Nephron progenitor cell (in vitro differentiated cells): ENCODE measurements at regions not wholly inside any gene's neighbourhood (a gene's known extent, or its start where the extent isn't known, plus 50 kb on each side); places are given as distances from the start of the nearest gene placed in this dataset.
"Not testable (repeated sequence)": the region's sequence is repeated elsewhere in the genome, so short reads cannot be mapped to it uniquely, and the experiment has no call there.

Experiments used
- DNase-seq: peaks from one replicate; pipeline ENCODE4 v3.0.0; 2021
- H3K27ac Mint-ChIP-seq: 2 replicates; pipeline ENCODE4 v1.8.0; 2021; ENCODE audit warnings: mild to moderate bottlenecking, moderate library complexity, mixed read lengths
- H3K27me3 Mint-ChIP-seq: 2 replicates; pipeline ENCODE4 v1.8.0; 2021; ENCODE audit warnings: mild to moderate bottlenecking, low read depth, mixed read lengths; ENCODE audit not compliant: poor library complexity
- H3K36me3 Mint-ChIP-seq: 2 replicates; pipeline ENCODE4 v1.8.0; 2021; ENCODE audit warnings: low read depth, mixed read lengths
- H3K4me1 Mint-ChIP-seq: 2 replicates; pipeline ENCODE4 v1.8.0; 2021; ENCODE audit warnings: mixed read lengths
- H3K4me3 Mint-ChIP-seq: 2 replicates; pipeline ENCODE4 v1.8.0; 2021; ENCODE audit warnings: mild to moderate bottlenecking, moderate library complexity, mixed read lengths
- H3K9me3 Mint-ChIP-seq: 2 replicates; pipeline ENCODE4 v1.8.0; 2021; ENCODE audit warnings: mild to moderate bottlenecking, moderate library complexity, mixed read lengths
- TF ChIP-seq, protein P1 (sequence below): fragments of 200-600 bp; sonication (generic); IDR thresholded peaks from 2 replicates; pipeline ENCODE4 v1.5.0; 2021; ENCODE audit warnings: antibody characterized with exemption

DNA sequence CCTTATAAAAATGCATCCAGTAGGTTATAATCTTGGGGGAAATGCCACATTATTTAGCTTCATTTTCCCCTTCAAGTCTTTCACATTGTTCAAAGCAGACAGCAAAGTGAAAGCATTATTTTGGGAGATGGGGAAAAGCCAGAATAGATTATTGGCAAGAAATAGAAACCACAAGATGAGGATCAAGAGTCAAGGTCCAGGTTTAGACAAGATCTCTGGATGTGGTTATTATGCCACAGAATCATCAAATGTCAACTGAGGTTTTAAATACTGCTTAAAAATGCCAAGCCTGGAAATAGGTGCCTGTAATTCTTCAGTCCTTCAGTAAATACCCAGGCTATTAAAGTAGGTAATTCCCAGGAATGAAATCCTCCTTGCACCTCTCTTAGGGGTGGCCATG is 65.1 kb upstream of the ALOX12 start:
- H3K4me1 Mint-ChIP-seq: no peaks in the 10 kb centered on the region
- H3K9me3 Mint-ChIP-seq: peaks cover 19% of the 10 kb centered on the region
- no peaks in the 10 kb centered on the region for H3K36me3 Mint-ChIP-seq
- peaks cover 32% of the 10 kb centered on the region for H3K27me3 Mint-ChIP-seq
- no peak overlapping the region for H3K27ac Mint-ChIP-seq
- TF ChIP-seq, protein P1, sequence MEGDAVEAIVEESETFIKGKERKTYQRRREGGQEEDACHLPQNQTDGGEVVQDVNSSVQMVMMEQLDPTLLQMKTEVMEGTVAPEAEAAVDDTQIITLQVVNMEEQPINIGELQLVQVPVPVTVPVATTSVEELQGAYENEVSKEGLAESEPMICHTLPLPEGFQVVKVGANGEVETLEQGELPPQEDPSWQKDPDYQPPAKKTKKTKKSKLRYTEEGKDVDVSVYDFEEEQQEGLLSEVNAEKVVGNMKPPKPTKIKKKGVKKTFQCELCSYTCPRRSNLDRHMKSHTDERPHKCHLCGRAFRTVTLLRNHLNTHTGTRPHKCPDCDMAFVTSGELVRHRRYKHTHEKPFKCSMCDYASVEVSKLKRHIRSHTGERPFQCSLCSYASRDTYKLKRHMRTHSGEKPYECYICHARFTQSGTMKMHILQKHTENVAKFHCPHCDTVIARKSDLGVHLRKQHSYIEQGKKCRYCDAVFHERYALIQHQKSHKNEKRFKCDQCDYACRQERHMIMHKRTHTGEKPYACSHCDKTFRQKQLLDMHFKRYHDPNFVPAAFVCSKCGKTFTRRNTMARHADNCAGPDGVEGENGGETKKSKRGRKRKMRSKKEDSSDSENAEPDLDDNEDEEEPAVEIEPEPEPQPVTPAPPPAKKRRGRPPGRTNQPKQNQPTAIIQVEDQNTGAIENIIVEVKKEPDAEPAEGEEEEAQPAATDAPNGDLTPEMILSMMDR: no peak
- DNase-seq: no peak
- no peak overlapping the region for H3K4me3 Mint-ChIP-seq

DNA sequence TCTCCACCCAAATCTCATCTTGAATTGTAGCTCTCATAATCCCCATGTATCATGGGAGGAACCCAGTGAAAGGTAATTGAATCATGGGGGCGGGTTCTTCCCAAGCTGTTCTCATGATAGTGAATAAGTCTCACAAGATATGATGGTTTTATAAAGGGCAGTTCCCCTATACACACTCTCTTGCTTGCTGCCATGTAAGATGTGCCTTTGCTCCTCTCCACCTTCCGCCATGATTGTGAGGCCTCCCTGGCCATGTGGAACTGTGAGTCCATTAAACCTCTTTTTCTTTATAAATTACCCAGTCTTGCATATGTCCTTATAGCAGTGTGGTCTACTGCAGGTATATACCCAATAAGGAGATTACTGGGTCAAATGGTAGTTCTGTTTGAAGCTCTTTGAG is 61.3 kb upstream of the ALOX12 start:
- not testable (repeated sequence) for H3K4me1 Mint-ChIP-seq, H3K27ac Mint-ChIP-seq, H3K4me3 Mint-ChIP-seq, DNase-seq, H3K36me3 Mint-ChIP-seq
- H3K9me3 Mint-ChIP-seq: peaks cover 16% of the 10 kb centered on the region
- H3K27me3 Mint-ChIP-seq: peaks cover 10% of the 10 kb centered on the region

- Mint-ChIP-seq H3K4me1 (no peaks in the 10 kb centered on the region), H3K27ac (no peak overlapping the region), H3K9me3 (peaks cover 16% of the 10 kb centered on the region), H3K36me3 (no peaks in the 10 kb centered on the region), H3K4me3 (no peak overlapping the region), H3K27me3 (peaks cover 12% of the 10 kb centered on the region)
- no peak for DNase-seq
- TF ChIP-seq, protein P1: no peak
Observed at GRCh38 chr17:6936370-6937028, 59.4 kb upstream of the ALOX12 start.

DNA sequence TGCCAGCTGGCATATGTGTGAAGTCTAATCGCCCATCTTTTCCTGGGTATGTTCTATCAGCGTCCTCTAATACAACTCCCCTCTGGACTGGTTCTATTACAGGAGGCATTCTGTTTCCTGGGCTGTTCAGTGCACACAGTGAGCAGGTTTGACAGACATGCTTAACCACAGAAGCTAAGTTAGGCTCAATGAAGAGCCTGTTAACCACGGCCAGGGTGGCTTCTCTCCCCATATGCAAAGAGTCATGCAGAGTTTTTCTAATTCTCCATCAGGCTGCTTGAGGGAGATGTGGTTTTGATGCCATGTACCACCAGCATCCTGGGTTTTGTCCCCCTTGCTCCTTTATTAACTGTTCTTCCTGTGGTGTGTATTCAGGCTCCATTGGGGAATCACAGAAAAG is 57.2 kb upstream of the ALOX12 start:
- H3K27ac Mint-ChIP-seq: no peak overlapping the region
- DNase-seq: no peak
- TF ChIP-seq, protein P1: no peak

DNA sequence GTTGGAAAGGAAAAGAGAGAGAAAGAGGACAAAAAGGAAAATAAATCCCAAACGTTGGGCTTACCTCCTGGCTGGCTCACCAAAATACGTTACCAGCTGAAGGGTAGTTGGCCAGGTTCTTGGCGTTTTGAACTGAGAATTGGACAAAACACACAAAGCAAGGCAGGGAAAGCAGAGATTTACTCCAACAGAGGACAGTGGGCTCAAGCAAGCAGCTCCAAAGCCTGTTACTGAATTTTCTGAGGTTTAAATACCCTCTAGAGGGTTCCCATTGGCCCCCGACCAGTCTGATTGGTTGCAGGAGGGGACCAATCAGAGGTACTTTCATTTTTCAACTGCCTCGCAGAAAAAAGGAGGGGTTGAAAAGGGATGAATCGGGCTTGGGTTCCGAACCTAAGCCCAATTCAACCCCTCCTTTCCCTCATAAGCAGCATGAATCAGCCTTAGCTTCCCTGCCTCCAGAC is 55.6 kb upstream of the ALOX12 start:
- DNase-seq: no peak
- Mint-ChIP-seq H3K4me3 (no peak overlapping the region), H3K9me3 (no peaks in the 10 kb centered on the region), H3K27me3 (peaks cover 4% of the 10 kb centered on the region), H3K27ac (no peak overlapping the region), H3K36me3 (no peaks in the 10 kb centered on the region), H3K4me1 (no peaks in the 10 kb centered on the region)
- TF ChIP-seq, protein P1: no peak

More for the DNA sequence above, 57.2 kb upstream of the ALOX12 start:
- Mint-ChIP-seq H3K27me3 (peaks cover 10% of the 10 kb centered on the region), H3K4me1 (no peaks in the 10 kb centered on the region), H3K4me3 (no peak overlapping the region), H3K36me3 (no peaks in the 10 kb centered on the region), H3K9me3 (peaks cover 11% of the 10 kb centered on the region)

DNA sequence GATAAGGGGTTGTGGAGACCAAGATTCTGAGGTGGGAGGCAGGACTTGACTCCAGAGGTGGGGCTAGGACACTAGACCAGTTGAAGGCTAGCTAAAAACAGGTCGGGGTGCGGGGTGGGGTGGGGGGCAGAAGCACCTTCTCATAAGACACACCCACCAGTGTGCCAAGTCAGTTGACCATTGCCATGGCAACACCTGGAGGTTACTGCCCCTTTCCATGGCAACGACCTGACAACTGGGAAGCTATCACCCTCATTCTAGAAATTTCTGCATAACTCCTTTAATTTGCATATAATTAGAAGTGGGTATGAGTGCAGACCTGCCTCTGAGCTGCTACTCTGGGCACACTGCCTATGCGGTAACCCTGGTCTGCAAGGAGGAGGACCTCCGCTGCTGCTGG is 53.9 kb upstream of the ALOX12 start:
- Mint-ChIP-seq H3K4me1 (no peaks in the 10 kb centered on the region), H3K9me3 (no peaks in the 10 kb centered on the region), H3K4me3 (no peak overlapping the region), H3K27ac (no peak overlapping the region), H3K27me3 (peaks cover 4% of the 10 kb centered on the region), H3K36me3 (no peaks in the 10 kb centered on the region)
- TF ChIP-seq, protein P1: no peak
- no peak for DNase-seq
